ENCODE measurements at regions not wholly inside any gene's neighbourhood (a gene's known extent, or its start where the extent isn't known, plus 50 kb on each side); places are given as distances from the start of the nearest gene placed in this dataset.
A peak's percentile ranks its signal among the peaks of the same experiment; 100 is the strongest.
"Not testable (repeated sequence)": the region's sequence is repeated elsewhere in the genome, so short reads cannot be mapped to it uniquely, and the experiment has no call there.

DNA sequence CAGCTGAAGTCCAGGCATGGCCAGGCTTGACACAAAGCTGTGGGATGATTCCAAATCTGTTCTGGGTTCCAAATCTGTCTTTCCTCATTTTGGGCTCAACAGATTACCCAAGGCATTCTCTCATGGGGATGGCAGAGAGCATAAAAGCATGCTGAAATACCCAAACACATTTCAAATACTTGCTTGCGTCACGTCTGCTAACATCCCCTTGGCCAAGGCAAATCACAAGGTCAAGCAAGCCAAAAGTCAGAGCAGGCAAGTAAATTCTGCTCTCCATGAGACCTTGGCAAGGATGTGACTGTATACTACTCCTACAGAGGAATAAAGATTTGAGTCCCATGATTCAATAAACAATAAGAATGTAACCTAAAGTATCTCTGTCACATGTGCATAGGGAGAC is 306.7 kb downstream of the EPB41L4A start:
- DNase-seq, result no peak

DNA sequence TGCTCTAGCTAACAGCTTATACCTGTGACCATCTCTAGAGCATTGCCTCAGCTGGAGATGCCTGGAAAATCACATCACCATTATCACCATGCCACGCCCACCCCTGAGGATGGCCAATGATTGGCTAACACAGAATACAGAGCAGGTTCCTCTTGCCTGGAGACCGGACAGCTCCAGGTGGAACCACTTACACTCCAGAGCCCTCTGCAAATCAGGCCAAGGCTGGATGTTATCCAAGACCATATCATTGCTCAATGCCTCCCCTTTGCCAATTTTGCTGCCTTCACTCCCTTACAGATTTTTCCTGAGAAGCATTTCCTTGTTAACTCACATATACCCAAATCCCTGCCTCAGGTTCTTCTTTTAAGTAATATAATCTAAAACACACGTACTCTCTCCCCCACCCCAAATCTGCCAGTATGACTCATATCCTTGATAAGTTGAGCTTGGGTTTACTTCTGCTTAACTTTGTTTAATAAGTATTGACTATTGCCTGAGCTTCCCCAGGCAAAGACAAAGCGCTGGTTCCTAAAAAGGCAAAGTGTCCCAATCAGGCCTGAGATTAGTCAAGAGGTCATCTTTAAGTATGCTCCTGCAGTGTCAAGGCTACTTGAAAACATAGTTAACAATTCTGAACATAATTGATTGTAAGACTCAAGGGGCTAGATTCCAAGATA is 309.6 kb downstream of the EPB41L4A start:
- peak; percentile 91 for DNase-seq

DNA sequence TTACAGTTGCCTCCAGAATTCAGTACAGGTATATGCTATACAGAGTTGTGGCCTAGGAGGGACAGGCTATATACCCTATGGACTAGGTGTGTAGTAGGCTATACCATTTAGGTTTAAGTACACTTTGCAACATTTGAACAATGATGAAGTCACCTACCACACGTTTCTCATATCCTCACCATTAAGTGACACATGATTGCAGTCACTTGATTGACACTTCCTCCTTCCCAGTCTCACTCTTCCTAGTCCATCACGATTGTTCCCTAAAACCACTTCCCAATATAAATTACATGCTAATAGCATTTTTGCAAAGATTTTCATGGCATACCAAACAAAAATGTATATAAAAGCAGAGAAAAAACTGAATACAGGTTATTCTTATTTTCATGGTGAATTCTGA is 312.2 kb downstream of the EPB41L4A start:
- no peak for DNase-seq

DNA sequence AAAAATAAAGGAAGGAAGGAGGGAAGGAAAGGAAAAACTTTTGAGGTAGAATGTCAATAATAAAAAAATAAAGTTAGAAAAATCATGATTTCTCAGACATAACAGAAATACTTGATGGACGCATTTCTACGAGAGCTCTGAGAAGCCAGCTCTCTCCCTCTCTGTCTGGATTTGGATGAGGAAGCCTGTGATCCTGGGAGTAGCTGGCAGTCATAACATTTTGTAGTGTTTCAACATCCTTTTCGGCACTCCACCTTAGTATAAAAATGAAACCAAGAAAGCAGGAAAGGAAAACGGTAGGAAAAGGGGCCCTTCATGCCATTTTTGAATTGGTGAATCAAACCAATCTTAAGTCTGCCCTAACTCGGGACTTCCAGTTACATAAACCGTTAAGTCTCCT is 321.3 kb downstream of the EPB41L4A start:
- DNase-seq, result no peak

DNA sequence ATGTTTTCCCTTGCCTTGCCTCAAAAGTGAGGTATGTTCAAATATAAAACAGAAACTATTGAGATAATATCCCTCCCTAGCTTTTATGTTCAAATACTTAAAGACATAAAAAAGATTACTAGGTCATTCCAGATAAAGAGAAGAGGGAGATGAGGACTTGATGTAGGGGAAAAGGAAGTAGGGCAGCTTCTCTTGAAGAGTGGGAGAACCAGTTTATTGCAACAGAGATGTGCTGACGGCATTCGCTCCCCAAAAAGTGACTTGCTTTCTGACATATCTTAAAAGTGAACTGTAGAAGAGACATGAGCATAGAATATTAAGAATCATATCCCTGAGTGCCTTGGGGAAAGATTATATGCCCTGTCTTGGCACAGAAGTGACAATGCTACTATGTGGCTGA is 330.2 kb upstream of the NREP start:
- DNase-seq, result no peak

DNA sequence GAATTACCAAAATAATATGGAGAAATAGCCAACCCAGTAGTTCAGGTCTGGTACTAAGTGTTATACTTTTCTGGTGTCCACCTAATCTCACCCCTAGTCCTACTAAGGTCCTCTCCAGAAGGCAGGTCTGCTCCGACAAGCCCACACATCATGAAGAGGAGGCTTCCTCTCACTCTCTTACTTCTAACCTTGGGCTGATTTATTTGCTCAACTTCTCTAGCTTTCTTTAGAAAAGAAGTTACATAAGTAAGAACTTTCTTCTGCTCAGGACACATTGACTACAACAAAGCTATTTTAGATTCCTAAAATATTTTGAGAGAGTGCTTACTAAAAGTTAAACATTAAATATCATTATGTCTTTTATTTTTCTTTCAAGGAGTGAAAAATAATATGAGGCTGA is 329.7 kb upstream of the NREP start:
- DNase-seq, result no peak

DNA sequence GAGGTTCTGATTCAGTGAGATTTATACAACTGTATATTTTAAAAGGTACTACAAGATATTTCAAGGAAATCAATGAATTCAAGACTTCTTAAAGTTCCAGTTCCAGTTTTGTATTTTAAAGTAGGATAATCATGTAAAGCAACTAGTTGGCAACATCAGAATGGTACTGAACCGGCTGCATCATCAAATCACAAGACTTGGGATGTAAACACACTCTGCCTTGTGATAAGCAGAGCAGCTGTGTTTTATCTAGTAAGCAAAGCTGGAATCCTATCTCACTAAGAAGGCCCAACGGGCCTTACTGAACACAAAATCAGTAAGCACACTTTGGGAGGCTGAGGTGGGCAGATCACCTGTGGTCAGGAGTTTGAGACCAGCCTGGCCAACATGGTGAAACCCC is 327.2 kb upstream of the NREP start:
- no peak for DNase-seq

DNA sequence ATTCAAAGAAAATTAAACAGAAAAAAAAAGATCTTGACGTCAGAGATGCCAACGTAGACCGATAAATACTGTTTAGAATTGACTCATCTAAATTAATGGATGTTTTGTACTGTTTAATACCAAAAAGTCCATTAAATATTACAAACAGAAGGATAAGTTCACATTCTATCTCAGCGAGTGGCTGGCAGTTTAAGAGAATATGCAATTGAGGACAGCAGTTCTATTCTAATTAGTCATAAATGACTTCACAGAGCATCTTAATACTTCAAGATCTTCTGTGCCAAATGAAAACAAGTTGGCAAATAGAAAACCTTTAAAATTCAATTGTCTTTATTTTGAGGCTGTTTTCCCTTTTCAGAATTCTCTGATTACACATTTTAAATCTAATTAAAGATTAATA is 326.6 kb upstream of the NREP start:
- DNase-seq, result peak; percentile 9

DNA sequence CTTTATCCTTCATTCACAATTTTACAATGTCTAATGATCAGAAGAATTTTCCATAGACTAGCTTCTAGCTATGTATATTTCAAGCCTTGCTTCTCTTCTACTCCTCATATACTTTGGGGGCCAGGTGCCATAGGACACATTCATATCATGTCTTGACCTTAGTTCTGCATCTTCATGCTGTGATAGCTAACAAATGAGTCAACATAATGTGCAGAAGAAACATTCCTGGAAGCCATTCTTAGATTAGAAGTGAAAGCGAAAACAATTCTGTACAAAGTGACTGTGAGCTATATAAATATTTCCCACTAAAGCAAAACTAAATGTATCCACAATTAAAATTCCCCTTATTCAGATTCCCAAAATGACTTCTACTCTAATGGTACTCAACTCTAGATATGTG is 320.2 kb upstream of the NREP start:
- DNase-seq, result peak; percentile 25

DNA sequence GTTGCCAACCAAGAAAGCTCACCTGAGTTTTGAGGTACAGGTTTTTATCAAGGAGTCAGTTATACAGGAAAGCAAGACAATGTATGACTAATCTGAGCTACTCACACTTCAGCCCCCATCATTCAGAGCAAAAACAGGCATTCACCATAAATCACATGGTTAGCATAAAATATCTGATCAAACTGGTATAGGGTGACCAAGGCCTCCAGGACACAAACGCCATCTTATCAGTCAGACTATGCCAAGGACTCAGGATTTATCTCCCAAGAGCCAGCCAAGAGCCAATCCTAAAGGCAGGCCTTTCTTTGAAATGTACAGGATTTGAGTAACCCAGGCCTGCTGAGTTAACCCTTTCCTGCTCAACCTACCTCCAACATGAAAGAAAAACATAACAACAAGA is 313.0 kb upstream of the NREP start:
- no peak for DNase-seq

DNA sequence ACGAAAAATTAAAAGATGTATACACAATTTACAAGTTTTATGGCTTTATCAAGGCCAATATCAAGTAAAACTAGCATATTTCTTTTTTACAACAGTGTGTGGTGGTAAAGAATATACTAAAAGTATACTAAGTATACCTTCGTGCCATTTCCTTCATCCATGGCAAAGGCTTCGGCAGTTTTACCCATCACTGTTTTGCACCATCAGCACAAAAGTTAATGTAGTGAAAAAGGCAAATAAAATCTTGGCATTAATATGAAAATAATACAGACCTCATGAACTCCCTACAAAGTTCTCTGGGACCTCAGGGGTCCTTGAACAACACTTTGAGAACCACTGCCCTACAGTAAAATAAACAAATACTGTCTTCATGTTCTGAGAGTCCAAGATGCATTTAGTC is 312.3 kb upstream of the NREP start:
- no peak for DNase-seq

DNA sequence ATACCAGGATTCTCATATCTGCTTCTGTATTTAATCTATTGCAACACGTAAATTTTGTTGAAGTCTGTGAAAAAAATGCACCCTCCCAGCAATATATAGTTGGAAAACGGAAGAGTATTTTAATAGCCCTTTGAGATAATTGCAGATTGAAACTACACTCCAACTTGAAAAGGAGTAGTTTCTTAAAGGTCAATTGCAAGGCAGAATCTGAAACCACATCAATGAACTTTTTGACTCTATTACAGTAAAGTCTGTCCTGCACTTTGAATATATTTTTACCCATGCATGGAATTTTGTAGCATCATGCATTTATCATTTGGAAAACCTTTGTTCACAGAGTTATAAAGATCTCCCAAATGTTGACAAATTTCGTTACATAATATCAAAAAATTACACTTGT is 311.6 kb upstream of the NREP start:
- no peak for DNase-seq

DNA sequence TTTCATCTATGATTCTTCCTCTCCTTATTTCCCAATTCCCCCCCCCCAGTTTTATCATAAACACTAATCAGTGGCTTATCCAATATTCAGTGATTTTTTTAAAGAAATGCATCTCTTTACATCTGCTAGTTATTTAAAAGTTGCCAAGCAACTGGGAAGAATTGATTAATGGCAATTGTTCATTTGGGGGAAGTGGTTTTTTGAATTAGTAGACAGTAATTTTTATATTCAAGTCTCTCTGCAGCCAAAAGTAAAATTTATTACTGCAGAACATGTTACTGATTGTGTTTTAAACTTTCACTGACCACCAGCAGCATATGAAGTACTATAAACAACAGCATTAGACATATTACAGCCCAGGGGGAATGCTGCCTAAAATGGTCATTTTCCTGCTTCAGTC is 308.8 kb upstream of the NREP start:
- peak; percentile 83 for DNase-seq

DNA sequence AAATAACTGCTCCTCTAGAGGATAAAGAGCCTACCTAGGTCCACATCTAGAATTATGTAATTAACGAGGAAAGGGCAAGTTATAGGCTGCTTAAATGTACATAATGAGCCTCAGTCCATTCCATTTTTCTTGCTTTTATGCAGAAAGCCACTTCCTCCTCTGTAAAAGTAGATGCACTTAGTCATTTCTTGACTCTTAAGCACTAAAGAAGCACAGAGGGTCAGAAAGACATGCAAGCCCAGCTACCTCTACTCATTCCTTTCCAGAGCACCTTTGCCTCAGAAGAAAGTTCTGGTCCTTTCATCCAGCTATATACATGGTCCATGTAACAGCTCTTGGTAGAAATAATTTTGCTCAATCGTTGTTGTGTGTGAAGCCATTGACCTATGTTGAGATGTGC is 308.0 kb upstream of the NREP start:
- no peak for DNase-seq

DNA sequence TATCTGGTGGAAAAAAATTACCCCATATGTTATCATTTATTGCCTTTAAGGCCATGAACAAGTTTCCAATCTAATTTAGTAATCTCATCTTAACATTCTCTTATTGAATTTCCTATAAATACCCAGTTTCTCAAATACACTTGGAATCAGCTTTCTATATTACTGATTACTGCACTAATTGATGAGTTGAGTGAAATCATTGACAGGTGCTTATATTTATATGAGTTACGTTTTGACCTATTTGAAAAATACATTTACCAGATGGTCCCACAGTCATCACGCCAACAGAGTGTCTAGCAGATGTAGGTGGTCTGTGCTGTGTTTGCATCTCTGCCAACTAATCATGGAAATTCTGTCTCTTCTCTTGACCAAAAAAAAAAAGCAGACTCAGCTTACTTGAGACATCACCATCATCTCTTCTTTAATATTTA is 307.3 kb upstream of the NREP start:
- DNase-seq, result no peak

DNA sequence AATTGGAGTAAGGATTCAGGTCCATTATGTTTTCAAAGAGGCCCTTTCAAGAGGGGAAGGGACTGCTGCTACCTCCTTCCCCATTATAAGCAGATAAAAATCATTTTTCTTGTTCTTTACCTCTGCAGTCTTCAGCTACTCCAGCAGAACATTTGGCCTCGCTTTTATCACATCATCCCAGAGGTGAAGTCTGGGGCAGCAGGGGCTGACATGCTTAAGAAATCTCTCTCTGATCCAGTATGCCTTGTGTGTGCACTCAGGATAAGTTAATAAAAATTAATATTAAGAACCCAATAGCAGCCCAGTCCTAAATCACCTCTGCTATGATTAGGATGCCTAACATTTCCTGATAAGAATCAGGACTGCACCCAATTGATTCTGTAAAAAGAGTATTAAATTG is 306.9 kb upstream of the NREP start:
- DNase-seq, result no peak

DNA sequence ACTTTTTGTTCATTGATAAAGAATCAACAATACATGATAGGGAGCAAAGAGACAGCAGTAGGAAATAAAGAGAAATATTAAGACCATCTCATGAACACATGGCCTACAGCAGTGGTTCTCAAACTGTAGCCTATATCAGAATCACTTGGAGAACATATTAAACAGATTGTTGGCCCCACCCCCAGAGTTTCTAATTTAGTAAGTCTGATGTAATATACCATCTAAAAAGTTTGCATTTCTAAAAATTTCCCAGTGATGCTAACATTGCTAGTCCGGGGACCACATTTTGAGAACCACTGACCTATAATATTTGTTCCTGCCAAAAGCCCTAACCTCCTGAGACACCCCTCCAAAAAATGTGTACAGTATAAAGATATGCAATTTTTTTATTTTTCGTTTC is 306.2 kb upstream of the NREP start:
- peak; percentile 27 for DNase-seq

DNA sequence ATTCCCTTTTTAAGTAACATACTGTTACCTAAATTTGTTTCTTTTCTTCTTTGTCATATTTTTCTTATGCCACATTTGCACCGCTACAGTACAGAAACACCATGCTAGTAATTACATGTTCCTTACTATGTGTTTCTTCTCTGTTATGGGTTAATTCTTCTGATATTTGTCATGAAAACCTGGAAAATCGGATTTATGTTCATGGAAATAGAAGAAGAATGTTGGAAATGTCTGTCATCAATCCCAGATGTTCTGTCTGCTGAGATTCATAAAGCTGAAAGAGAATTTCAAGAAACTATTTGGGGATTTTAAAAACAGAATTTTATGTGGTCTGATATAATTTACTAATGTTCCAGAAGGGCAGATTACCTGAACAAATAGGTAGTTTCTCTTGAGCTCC is 305.2 kb upstream of the NREP start:
- peak; percentile 53 for DNase-seq

DNA sequence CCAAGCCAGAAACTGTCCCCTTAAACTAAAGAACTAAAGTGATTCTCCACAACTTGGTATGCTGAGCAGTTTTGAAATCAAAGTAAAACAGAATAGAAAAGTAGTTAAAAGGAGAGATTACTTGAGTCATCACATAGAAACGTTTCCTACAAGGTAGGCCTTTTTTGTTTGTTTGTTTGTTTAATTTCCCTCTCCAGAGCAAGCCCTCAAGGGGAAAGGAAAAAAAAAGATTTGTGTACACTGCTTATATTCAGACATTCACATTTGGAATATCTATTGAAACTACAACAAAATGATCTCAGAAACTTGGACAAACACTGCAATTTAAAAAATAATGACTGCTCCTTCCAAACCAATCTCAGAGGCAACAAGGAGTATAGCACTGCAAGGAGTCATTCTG is 304.7 kb upstream of the NREP start:
- no peak for DNase-seq

DNA sequence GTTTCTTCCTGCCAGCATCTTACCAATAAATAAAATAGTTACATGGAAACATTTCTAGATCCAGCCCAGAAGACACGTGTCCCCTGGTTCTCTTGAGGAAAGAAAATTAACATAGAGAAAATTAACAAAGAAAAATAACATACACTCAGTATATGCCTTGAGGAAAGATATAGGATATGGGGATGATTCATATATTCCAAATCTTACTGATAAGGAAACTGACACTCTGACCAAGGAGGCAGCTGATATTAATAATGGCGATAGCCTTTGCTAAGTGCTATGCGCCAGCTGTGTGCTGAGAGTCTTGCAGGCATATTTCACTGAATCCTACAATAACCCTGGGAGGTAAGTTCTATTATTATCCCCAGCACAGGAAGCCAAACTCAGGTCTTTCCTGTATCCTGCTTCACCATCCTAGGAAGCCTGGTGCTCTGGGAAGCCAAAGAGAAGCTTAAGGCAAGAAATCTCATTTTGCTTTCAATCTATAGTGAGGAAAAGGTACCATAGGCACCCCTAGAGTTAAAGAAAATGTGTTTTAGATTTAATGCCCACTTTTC is 302.7 kb upstream of the NREP start:
- no peak for DNase-seq

DNA sequence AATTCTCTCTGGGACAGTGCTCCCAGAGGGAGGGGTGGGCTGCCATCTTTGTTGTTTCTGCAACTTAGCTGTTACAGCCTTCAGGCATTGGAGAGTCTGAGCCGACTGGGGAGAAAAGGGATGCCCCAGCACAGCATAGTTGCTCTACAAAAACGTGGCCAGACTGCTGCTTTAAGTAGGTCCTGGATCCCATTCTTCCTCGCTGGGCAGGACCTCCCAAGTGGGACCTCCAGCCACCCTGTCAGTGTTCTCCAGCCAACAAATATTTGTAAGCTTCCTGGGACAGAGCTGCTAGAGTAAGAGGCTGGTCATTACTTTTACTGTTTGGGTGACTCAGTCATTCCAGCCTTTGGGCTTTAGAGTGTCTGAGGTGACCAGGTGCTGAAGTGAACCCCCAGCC is 292.7 kb upstream of the NREP start:
- no peak for DNase-seq

DNA sequence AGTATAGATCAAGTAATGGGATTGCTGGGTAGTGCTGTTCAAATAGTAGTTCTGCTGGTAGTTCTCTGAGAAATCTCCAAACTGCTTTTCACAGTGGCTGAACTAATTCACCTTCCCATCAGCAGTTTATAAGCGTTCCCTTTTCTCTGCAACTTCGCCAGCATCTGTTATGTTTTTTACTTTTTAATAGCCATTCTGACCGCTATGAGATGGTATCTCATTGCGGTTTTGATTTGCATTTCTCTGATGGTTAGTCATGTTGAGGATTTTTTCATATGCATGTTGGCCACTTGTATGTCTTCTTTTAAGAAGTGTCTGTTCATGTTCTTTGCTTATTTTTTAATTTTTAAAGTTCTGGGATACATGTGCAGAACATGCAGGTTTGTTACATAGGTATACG is 279.2 kb upstream of the NREP start:
- DNase-seq, result peak; percentile 32

DNA sequence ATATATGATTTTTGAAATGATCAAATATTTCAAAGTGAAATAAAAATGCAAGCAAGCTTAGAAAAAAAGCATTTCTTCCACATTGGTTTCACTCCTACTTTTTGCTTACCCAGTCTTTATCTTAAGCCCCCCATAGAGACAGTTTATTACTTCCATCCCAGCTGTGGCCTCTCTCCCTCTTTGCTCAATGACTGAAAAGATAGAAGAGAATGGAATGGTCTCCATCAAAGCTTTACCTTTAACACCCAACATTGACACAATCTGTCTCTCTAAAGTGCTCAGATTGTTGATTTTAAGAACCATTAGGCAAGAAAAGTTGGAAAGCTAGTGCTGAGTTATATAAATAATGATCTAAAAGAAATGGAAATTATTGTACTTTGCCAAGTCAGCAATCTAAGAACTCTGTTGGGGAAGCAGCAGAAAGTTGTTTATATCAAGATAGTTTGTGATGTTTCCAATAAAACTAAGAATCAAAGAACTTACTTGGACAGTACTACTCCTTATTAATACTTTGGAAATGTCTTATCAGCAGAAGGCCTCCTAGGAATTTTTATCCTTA is 277.5 kb upstream of the NREP start:
- no peak for DNase-seq

DNA sequence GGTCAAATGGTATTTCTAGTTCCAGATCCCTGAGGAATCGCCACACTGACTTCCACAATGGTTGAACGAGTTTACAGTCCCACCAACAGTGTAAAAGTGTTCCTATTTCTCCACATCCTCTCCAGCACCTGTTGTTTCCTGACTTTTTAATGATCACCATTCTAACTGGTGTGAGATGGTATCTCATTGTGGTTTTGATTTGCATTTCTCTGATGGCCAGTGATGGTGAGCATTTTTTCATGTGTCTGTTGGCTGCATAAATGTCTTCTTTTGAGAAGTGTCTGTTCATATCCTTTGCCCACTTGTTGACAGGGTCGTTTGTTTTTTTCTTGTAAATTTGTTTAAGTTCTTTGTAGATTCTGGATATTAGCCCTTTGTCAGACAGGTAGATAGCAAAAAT is 269.9 kb upstream of the NREP start:
- not testable (repeated sequence) for DNase-seq

DNA sequence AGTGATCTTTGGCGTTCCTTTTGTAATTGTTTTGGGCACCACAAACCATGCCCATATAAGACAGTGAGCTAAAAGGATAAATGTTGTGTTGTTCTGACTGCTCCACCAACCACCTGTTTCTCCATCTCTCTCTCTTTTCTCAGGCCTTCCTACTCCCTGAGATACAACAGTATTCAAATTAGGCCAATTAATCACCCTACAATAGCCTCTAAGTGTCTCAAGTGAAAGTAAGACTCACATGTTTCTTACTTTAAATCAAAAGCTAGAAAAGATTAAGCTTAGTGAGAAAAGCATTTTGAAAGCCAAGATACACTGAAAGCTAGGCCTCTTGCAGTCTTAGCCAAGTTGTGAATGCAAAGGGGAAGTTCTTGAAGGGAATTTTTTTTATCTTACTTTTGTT is 268.8 kb upstream of the NREP start:
- DNase-seq, result no peak

Measured in fibroblast of skin of abdomen (primary cell).